Spleen (tissue), 7 donors: ENCODE measurements at regions not wholly inside any gene's neighbourhood (a gene's known extent, or its start where the extent isn't known, plus 50 kb on each side); places are given as distances from the start of the nearest gene placed in this dataset.

Experiments used
- POLR2A ChIP-seq, 3 donors: fragments of 450-650 bp; IDR thresholded peaks; one replicate each; pipeline ENCODE4 v1.5.1; 2017; ENCODE audit warnings: antibody characterized with exemption in 3 of 3, mild to moderate bottlenecking in 1 of 3
- POLR2AphosphoS5 ChIP-seq, 3 donors: sonication (generic); formaldehyde crosslinking; IDR thresholded peaks; one replicate each; pipeline ENCODE4 v1.5.1; 2017; ENCODE audit warnings: antibody characterized with exemption in 3 of 3
- TF ChIP-seq, protein P1 (sequence below), 11 experiments: fragments of 200-600 bp in 7 of 11; fragments of 450-650 bp in 4 of 11; sonication (generic) in 4 of 11; IDR thresholded peaks in 8 of 11; conservative IDR thresholded peaks in 3 of 11; 1 replicate in 7 of 11; 2 replicates in 4 of 11; pipeline versions ENCODE4 v1.4.0 to v1.8.0; 2016 to 2021; ENCODE audit warnings: antibody characterized with exemption in 11 of 11, inconsistent platforms in 4 of 11, mild to moderate bottlenecking in 1 of 11
- donor health status: DM: no; HTN: no; CAD: no; lungs with moderate emphysema.
- donor health status: DM: no; HTN: no; CAD: no.
- donor health status: DM: no; HTN: no; CAD: no.

DNA sequence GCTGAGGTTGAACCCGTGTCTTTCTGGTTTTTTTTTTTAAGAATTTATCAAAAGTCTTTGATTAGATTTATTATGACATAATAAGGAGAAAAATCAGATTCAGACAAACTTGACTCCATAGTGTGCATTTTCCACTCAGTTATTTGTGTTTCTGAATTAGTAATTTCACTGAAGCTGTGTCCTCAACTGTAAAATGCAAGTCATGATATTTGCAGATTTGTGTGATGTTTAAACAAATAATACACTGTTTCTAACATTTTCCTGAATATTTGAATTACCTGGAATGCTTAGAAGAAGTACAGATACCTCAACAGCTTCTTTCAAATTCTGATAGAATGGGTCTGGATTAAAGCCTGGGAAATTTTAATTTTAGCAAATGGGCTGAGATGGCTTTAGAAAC is 1050.3 kb upstream of the MAP3K7 start:
- TF ChIP-seq POLR2A (IDR thresholded peaks at IDR 0.05) (no peak), POLR2AphosphoS5 (IDR thresholded peaks at IDR 0.05) (no peak)
- TF ChIP-seq, protein P1, sequence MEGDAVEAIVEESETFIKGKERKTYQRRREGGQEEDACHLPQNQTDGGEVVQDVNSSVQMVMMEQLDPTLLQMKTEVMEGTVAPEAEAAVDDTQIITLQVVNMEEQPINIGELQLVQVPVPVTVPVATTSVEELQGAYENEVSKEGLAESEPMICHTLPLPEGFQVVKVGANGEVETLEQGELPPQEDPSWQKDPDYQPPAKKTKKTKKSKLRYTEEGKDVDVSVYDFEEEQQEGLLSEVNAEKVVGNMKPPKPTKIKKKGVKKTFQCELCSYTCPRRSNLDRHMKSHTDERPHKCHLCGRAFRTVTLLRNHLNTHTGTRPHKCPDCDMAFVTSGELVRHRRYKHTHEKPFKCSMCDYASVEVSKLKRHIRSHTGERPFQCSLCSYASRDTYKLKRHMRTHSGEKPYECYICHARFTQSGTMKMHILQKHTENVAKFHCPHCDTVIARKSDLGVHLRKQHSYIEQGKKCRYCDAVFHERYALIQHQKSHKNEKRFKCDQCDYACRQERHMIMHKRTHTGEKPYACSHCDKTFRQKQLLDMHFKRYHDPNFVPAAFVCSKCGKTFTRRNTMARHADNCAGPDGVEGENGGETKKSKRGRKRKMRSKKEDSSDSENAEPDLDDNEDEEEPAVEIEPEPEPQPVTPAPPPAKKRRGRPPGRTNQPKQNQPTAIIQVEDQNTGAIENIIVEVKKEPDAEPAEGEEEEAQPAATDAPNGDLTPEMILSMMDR (IDR thresholded peaks at IDR 0.05 in 8 of 11, conservative IDR thresholded peaks at IDR 0.05 in 3 of 11) = no peak
